ENCODE measurements at regions not wholly inside any gene's neighbourhood (a gene's known extent, or its start where the extent isn't known, plus 50 kb on each side); places are given as distances from the start of the nearest gene placed in this dataset.

DNA sequence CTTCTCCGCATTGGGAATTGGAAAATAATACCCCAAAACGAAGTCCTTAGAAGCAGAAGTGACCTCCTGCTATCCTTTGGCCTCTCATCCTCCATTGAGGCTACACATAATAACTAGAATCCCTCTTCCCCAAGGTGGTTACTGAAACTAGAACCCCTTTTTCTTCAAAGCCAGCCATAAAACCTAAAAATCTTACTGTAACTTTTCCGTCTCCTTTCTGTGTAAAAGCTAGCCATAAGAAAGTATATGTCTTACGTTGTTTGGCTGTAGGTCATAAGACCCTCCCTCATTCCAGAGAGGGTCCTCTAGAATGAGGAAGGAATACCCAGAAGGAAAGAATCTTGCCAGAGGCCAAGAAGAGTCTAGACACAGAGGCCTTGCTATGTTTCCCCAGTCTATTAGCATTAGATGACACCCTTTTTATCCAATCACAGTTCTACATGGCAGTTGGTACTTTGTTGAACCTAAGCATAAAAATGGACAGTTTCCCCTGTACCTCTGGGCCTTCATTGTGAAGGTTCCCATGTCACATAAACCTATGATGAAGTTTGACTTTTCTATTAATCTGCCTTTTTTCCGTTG is 133.9 kb upstream of the BTN3A2 start:
- no peak for ATAC-seq
- Histone ChIP-seq H3K27ac (ENCODE audit: low read length) (peak overlapping the region; percentile 39; the same call in 1 of the 2 replicates), H3K27me3 (ENCODE audit: control insufficient read depth, insufficient read depth, low read length) (no peaks in the 10 kb centered on the region), H3K4me3 (ENCODE audit: low read depth in 2 of 2, low read length in 2 of 2) (no peak overlapping the region), H3K9me3 (ENCODE audit: control insufficient read depth, insufficient read depth, low read depth, low read length) (no peaks in the 10 kb centered on the region), H3K36me3 (ENCODE audit: control insufficient read depth, insufficient read depth, low read length) (no peaks in the 10 kb centered on the region), H3K4me1 (ENCODE audit: control insufficient read depth, insufficient read depth, low read length) (peaks cover 25% of the 10 kb centered on the region)
- intact Hi-C loops (cut with micrococcal nuclease; ENCODE audit: unreplicated experiment): no loop called here
- no TSS peak for BruUV-seq (replicated peaks)
- DNase-seq (ENCODE audit: low read depth, low spot score): no peak
- POLR2A ChIA-PET: no interaction called here
- in situ Hi-C loops (cut with HindIII; ENCODE audit: low pct_unique_long_range_greater_than_20kb, low sequenced_read_pairs): no loop called here
- CTCF ChIA-PET: no interaction called here
- TF ChIP-seq SIN3A (IDR thresholded peaks at IDR 0.05; ENCODE audit: borderline replicate concordance, insufficient read depth, low read depth, low read length) (no peak), POLR2AphosphoS5 (IDR thresholded peaks at IDR 0.05; ENCODE audit: low read depth, low read length) (no peak), TCF7L2 (IDR thresholded peaks at IDR 0.05; ENCODE audit: low read depth, low read length) (no peak), CTCF (IDR thresholded peaks at IDR 0.05) (no peak)
- TF ChIP-seq, protein P1, sequence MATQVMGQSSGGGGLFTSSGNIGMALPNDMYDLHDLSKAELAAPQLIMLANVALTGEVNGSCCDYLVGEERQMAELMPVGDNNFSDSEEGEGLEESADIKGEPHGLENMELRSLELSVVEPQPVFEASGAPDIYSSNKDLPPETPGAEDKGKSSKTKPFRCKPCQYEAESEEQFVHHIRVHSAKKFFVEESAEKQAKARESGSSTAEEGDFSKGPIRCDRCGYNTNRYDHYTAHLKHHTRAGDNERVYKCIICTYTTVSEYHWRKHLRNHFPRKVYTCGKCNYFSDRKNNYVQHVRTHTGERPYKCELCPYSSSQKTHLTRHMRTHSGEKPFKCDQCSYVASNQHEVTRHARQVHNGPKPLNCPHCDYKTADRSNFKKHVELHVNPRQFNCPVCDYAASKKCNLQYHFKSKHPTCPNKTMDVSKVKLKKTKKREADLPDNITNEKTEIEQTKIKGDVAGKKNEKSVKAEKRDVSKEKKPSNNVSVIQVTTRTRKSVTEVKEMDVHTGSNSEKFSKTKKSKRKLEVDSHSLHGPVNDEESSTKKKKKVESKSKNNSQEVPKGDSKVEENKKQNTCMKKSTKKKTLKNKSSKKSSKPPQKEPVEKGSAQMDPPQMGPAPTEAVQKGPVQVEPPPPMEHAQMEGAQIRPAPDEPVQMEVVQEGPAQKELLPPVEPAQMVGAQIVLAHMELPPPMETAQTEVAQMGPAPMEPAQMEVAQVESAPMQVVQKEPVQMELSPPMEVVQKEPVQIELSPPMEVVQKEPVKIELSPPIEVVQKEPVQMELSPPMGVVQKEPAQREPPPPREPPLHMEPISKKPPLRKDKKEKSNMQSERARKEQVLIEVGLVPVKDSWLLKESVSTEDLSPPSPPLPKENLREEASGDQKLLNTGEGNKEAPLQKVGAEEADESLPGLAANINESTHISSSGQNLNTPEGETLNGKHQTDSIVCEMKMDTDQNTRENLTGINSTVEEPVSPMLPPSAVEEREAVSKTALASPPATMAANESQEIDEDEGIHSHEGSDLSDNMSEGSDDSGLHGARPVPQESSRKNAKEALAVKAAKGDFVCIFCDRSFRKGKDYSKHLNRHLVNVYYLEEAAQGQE (IDR thresholded peaks at IDR 0.05; ENCODE audit: insufficient read depth in 1 of 2, low read depth in 2 of 2, low read length in 1 of 2): no peak

DNA sequence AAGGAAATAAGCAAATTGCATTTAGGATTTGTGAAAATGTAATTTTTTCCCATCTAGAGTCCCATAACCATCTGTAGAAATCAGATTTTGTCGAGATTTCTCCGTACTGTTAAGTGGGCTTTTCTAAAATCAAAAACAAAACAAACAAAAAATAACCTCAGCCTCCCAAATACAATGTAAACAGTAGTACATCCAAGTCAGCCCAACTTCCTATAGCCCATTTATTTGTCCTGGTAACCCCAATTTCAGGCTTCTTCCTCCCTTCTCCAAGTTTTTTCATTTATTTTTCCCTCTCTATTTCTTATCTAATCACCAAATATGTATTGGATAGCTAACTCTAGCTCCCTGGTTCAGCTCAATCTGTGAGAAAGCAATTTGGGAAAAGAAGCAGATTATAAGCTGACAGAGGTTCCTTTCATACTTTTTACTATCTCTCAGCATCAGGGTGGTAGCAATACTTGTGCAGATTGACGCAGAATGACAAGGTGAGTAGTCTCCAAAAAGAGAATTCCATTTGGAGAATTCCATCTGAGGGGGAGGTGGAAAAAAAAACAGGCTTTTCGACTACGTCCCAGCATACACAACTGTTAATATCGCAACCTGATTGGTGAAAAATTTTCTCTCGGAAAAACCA is 132.6 kb upstream of the BTN3A2 start:
- CTCF ChIA-PET: no interaction called here
- Histone ChIP-seq H3K36me3 (ENCODE audit: control insufficient read depth, insufficient read depth, low read length) (no peaks in the 10 kb centered on the region), H3K9me3 (ENCODE audit: control insufficient read depth, insufficient read depth, low read depth, low read length) (no peaks in the 10 kb centered on the region), H3K4me3 (ENCODE audit: low read depth in 2 of 2, low read length in 2 of 2) (peak overlapping the region; percentile 78 to 87), H3K4me1 (ENCODE audit: control insufficient read depth, insufficient read depth, low read length) (peaks cover 25% of the 10 kb centered on the region), H3K27ac (ENCODE audit: low read length) (peak overlapping the region; percentile 99), H3K27me3 (ENCODE audit: control insufficient read depth, insufficient read depth, low read length) (no peaks in the 10 kb centered on the region)
- BruUV-seq (replicated peaks): no TSS peak
- POLR2A ChIA-PET: interaction anchor here (0.6 to 2.8 kb wide), 5 partner anchors 10 to 59 kb away, joined by 3 to 20 read pairs (median 3); a partner anchor contains a TSS
- TF ChIP-seq TCF7L2 (IDR thresholded peaks at IDR 0.05; ENCODE audit: low read depth, low read length): no peak
- TF ChIP-seq SIN3A (IDR thresholded peaks at IDR 0.05; ENCODE audit: borderline replicate concordance, insufficient read depth, low read depth, low read length): no peak
- no peak for TF ChIP-seq POLR2AphosphoS5 (IDR thresholded peaks at IDR 0.05; ENCODE audit: low read depth, low read length)
- TF ChIP-seq, protein P1 (IDR thresholded peaks at IDR 0.05; ENCODE audit: insufficient read depth in 1 of 2, low read depth in 2 of 2, low read length in 1 of 2): no peak
- no peak for TF ChIP-seq CTCF (IDR thresholded peaks at IDR 0.05)
- intact Hi-C loops (cut with micrococcal nuclease; ENCODE audit: unreplicated experiment): no loop called here
- DNase-seq (ENCODE audit: low read depth, low spot score) (no peak), ATAC-seq (no peak; the same call in 1 of the 2 replicates)
- in situ Hi-C loops (cut with HindIII; ENCODE audit: low pct_unique_long_range_greater_than_20kb, low sequenced_read_pairs): no loop called here
